HCEC 1CT (cell line): ENCODE measurements at regions not wholly inside any gene's neighbourhood (a gene's known extent, or its start where the extent isn't known, plus 50 kb on each side); places are given as distances from the start of the nearest gene placed in this dataset.
"Not testable (repeated sequence)": the region's sequence is repeated elsewhere in the genome, so short reads cannot be mapped to it uniquely, and the experiment has no call there.

Experiments used
- DNase-seq: peaks from one replicate; pipeline ENCODE4 v3.0.0-alpha.2; 2017

- no peak for DNase-seq
Observed at GRCh38 chr12:104906695-104907094, 51.4 kb downstream of the SLC41A2 start.

GRCh38 chr12:104905446-104905845 is 52.6 kb downstream of the SLC41A2 start:
- not testable (repeated sequence) for DNase-seq

GRCh38 chr12:104903648-104904423 is 54.3 kb downstream of the SLC41A2 start:
- no peak for DNase-seq

- no peak for DNase-seq
Observed at GRCh38 chr12:104902125-104902524, 56.0 kb downstream of the SLC41A2 start.

- no peak for DNase-seq
Observed at GRCh38 chr12:104896710-104897109, 61.4 kb downstream of the SLC41A2 start.

GRCh38 chr12:104896146-104896545 is 61.9 kb downstream of the SLC41A2 start:
- no peak for DNase-seq

- no peak for DNase-seq
Observed at GRCh38 chr12:104895415-104895814, 62.7 kb downstream of the SLC41A2 start.

GRCh38 chr12:104890476-104891096 is 67.5 kb downstream of the SLC41A2 start:
- peak; percentile 20 for DNase-seq

GRCh38 chr12:104889735-104890134 is 68.4 kb downstream of the SLC41A2 start:
- no peak for DNase-seq

- DNase-seq = no peak
Observed at GRCh38 chr12:104888892-104889291, 69.2 kb downstream of the SLC41A2 start.

- no peak for DNase-seq
Observed at GRCh38 chr12:104888481-104888880, 69.6 kb downstream of the SLC41A2 start.

- no peak for DNase-seq
Observed at GRCh38 chr12:104887452-104887851, 70.6 kb downstream of the SLC41A2 start.

GRCh38 chr12:104886418-104887401 is 71.4 kb downstream of the SLC41A2 start:
- peak; percentile 79 for DNase-seq

GRCh38 chr12:104878858-104879257 is 79.2 kb downstream of the SLC41A2 start:
- not testable (repeated sequence) for DNase-seq

GRCh38 chr12:104877103-104877705 is 80.9 kb downstream of the SLC41A2 start:
- DNase-seq = peak; percentile 27

- DNase-seq = no peak
Observed at GRCh38 chr12:104873374-104873773, 84.7 kb downstream of the SLC41A2 start.

- no peak for DNase-seq
Observed at GRCh38 chr12:104870797-104871196, 87.3 kb downstream of the SLC41A2 start.

- DNase-seq = no peak
Observed at GRCh38 chr12:104866291-104866690, 91.8 kb downstream of the SLC41A2 start.

GRCh38 chr12:104865080-104865479 is 93.0 kb downstream of the SLC41A2 start:
- DNase-seq = no peak

GRCh38 chr12:104864668-104865067 is 93.4 kb downstream of the SLC41A2 start:
- DNase-seq = no peak

- DNase-seq = peak; percentile 47
Observed at GRCh38 chr12:104863296-104863948, 94.7 kb downstream of the SLC41A2 start.
